ENCODE measurements at regions not wholly inside any gene's neighbourhood (a gene's known extent, or its start where the extent isn't known, plus 50 kb on each side); places are given as distances from the start of the nearest gene placed in this dataset.

- DNase-seq: no peak
These were observed 991.1 kb downstream of the KCNT2 start for GRCh38 chr1:195617106-195617505.

GRCh38 chr1:195608883-195609282 is 999.4 kb downstream of the KCNT2 start:
- no peak for DNase-seq

- no peak for DNase-seq
These were observed 1001.8 kb downstream of the KCNT2 start for GRCh38 chr1:195606483-195606882.

GRCh38 chr1:195604287-195604686 is 1004.0 kb downstream of the KCNT2 start:
- DNase-seq: no peak

- DNase-seq: no peak
These were observed 1010.3 kb downstream of the KCNT2 start for GRCh38 chr1:195597891-195598290.

- DNase-seq: no peak
These were observed 1013.5 kb downstream of the KCNT2 start for GRCh38 chr1:195594773-195595172.

GRCh38 chr1:195594322-195594721 is 1013.9 kb downstream of the KCNT2 start:
- no peak for DNase-seq

GRCh38 chr1:195591917-195592672 is 1016.1 kb downstream of the KCNT2 start:
- DNase-seq: no peak

GRCh38 chr1:195590649-195591048 is 1017.6 kb downstream of the KCNT2 start:
- DNase-seq: no peak

- no peak for DNase-seq
These were observed 1023.2 kb downstream of the KCNT2 start for GRCh38 chr1:195584870-195585624.

GRCh38 chr1:195580988-195581387 is 1027.3 kb downstream of the KCNT2 start:
- DNase-seq: no peak

GRCh38 chr1:195577748-195578147 is 1030.5 kb downstream of the KCNT2 start:
- DNase-seq: no peak

- no peak for DNase-seq
These were observed 1031.6 kb downstream of the KCNT2 start for GRCh38 chr1:195576641-195577040.

GRCh38 chr1:195574511-195574910 is 1033.7 kb downstream of the KCNT2 start:
- no peak for DNase-seq

- DNase-seq: no peak
These were observed 1038.3 kb downstream of the KCNT2 start for GRCh38 chr1:195569934-195570333.

- no peak for DNase-seq
These were observed 1039.9 kb downstream of the KCNT2 start for GRCh38 chr1:195568389-195568788.

GRCh38 chr1:195562074-195562473 is 1046.2 kb downstream of the KCNT2 start:
- no peak for DNase-seq

GRCh38 chr1:195550071-195550862 is 1058.0 kb downstream of the KCNT2 start:
- DNase-seq: no peak

GRCh38 chr1:195530961-195531360 is 1077.3 kb downstream of the KCNT2 start:
- no peak for DNase-seq

GRCh38 chr1:195529881-195530280 is 1078.4 kb downstream of the KCNT2 start:
- DNase-seq: no peak

- no peak for DNase-seq
These were observed 1087.5 kb downstream of the KCNT2 start for GRCh38 chr1:195520757-195521156.

GRCh38 chr1:195516036-195516435 is 1092.2 kb downstream of the KCNT2 start:
- DNase-seq: no peak

GRCh38 chr1:195511501-195511900 is 1096.7 kb downstream of the KCNT2 start:
- no peak for DNase-seq

- DNase-seq: no peak
These were observed 1107.1 kb downstream of the KCNT2 start for GRCh38 chr1:195501118-195501517.
